Sigmoid colon (tissue), 4 donors: ENCODE measurements at regions not wholly inside any gene's neighbourhood (a gene's known extent, or its start where the extent isn't known, plus 50 kb on each side); places are given as distances from the start of the nearest gene placed in this dataset.
"Not testable (repeated sequence)": the region's sequence is repeated elsewhere in the genome, so short reads cannot be mapped to it uniquely, and the experiment has no call there.

ENCODE experiments used
- POLR2A ChIP-seq, 2 donors: fragments of 450-650 bp; IDR thresholded peaks; one replicate each; pipeline ENCODE4 v1.6.1; 2016; ENCODE audit warnings: antibody characterized with exemption in 2 of 2, mild to moderate bottlenecking in 2 of 2, moderate library complexity in 2 of 2
- POLR2AphosphoS5 ChIP-seq, 4 donors: sonication (generic); formaldehyde crosslinking; IDR thresholded peaks; one replicate each; pipeline ENCODE4 v1.6.1; 2017; ENCODE audit warnings: antibody characterized with exemption in 4 of 4

GRCh38 chr15:77910030-77910911 lies 167.2 kb downstream of the TBC1D2B start:
- not testable (repeated sequence) for TF ChIP-seq POLR2A, POLR2AphosphoS5 (IDR thresholded peaks at IDR 0.05)
